ENCODE measurements at regions not wholly inside any gene's neighbourhood (a gene's known extent, or its start where the extent isn't known, plus 50 kb on each side); places are given as distances from the start of the nearest gene placed in this dataset.

DNA sequence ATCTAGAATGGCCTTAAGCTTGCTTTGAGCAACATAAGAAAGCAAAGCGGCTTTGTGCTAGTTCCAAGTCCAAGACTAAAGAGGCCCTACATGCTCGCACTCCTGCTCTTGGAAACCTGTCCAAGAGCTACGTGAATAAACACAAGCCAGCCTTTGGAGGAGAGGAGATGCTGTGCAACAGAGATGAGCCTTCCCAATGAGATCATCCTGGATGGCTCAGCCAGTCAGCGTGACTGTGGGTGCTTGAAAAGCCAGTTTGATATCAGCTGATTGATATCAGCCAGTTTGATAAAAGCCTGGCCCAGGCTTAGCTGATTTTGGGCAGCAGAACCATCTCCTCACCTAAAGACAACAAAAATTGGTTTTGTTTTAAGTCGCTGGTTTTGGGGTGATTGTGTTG, 481.0 kb upstream of the DSEL start:
- no peak for DNase-seq
- H3K4me3 ChIP-seq: no peak overlapping the region
- H3K36me3 ChIP-seq: no peaks in the 10 kb centered on the region
- H3K9me3 ChIP-seq: peaks cover 2% of the 10 kb centered on the region; the same call in 1 of the 2 replicates
- no peaks in the 10 kb centered on the region for H3K27me3 ChIP-seq

GRCh38 chr18:67995769-67996168, 479.2 kb upstream of the DSEL start:
- no peak overlapping the region for H3K4me3 ChIP-seq
- no peaks in the 10 kb centered on the region for H3K27me3 ChIP-seq
- DNase-seq: no peak

DNA sequence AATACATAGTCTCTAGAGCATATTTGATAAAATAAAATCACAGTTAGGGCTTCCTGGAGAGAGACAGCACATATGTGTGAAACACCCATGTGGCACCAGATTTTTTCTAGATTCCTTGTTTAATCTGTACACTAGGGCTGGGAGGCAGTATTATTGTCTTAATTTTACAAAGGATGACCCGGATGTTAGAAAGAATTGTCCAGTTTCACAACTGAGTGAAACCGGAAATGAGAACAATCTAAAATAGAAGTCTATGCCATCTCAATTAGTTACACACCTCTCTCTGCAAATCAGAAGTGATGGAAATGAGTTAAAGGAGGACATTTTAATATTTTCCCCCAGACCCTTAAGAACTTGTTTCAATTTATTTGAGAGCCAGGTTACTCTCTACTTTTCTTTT, 463.7 kb upstream of the DSEL start:
- Histone ChIP-seq H3K9me3 (no peaks in the 10 kb centered on the region), H3K4me3 (no peak overlapping the region), H3K36me3 (no peaks in the 10 kb centered on the region), H3K27me3 (no peaks in the 10 kb centered on the region)
- no peak for DNase-seq

More at GRCh38 chr18:67995769-67996168, 479.2 kb upstream of the DSEL start:
- Histone ChIP-seq H3K9me3 (peaks cover 2% of the 10 kb centered on the region; the same call in 1 of the 2 replicates), H3K36me3 (no peaks in the 10 kb centered on the region)

DNA sequence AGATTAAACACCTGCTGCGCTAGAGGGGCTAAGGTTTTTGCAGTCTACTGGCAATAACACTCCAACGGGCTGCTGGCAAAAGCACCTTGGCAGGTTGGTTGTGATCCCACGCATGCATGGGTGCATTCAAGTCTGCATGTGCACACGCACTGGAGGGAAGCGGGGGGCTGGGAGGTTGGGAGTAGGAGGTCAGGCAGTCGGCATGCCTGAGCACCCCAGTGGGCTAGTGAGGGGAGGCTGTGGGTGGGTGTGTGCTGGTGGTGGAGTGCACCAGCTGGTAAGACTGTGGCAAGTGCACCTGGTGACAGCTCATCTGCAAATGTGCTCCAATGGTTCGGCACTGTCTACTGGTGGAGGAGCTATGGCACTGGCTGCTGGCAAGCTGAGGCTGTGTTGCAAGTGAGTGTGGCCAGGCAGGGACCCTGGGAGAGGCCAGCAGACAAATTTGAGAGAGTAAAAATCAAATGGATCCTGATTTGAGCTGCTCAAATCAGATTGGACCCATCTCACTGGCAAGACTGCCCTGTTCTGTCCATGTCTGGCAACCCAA, 460.6 kb upstream of the DSEL start:
- Histone ChIP-seq H3K9me3 (no peaks in the 10 kb centered on the region), H3K4me3 (no peak overlapping the region), H3K27me3 (no peaks in the 10 kb centered on the region), H3K36me3 (no peaks in the 10 kb centered on the region)
- DNase-seq: no peak

DNA sequence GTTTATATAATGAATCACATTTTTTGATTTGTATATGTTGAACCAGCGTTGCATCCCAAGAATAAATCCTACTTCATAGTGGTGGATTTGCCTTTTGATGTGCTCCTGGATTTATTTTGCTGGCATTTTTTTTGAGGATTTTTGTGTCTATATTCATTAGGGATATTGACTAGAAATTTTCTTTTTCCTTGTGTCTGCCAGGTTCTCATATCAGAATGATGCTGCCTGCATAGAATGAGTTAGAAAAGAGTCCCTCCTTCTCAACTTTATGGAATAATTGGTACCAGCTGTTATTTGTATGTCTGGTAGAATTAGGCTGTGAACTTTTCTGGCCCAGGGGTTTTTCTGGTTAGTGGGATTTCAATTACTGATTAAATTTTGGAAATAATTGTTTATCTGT, 457.4 kb upstream of the DSEL start:
- Histone ChIP-seq H3K9me3 (no peaks in the 10 kb centered on the region), H3K36me3 (no peaks in the 10 kb centered on the region), H3K4me3 (no peak overlapping the region), H3K27me3 (no peaks in the 10 kb centered on the region)
- DNase-seq: no peak

DNA sequence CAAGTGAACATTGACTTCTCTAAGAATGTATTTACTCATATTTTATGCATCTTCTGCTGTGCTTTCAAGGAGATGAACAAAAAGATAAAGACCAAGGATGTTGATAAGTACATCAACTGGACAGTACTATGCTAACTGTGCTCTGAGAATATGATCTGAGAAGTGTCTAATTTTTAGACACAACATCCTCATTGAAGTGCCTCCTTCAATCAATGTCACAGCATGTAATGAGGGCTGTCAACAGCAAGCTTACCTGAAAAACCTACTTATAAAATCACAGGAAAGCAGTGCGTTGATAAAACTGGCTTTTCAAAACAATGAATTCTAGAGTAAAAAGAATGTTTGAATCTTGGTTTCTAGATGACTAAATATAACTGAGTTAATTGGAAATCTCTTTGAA, 452.9 kb upstream of the DSEL start:
- no peak overlapping the region for H3K4me3 ChIP-seq
- H3K27me3 ChIP-seq: no peaks in the 10 kb centered on the region
- no peak for DNase-seq
- no peaks in the 10 kb centered on the region for H3K9me3 ChIP-seq
- H3K36me3 ChIP-seq: no peaks in the 10 kb centered on the region

DNA sequence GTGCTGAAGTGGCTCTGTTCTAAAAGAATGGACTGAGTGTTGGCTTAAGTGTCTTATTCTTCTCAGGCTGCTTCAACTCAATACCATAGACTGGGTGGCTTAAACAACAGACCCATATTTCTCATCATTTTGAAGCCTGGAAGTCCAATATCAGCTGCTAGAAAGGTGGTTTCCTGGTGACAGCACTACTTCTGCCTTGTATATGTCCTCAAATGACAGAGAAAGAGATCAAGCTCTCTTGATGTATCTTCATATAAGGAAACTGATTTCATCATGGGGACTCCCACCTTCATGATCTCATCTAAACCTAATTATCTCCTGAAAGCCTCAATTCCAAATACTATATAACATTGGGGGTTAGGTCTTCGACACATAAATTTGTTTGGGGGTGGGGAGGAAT, 449.7 kb upstream of the DSEL start:
- Histone ChIP-seq H3K4me3 (no peak overlapping the region), H3K9me3 (no peaks in the 10 kb centered on the region), H3K36me3 (no peaks in the 10 kb centered on the region), H3K27me3 (no peaks in the 10 kb centered on the region)
- no peak for DNase-seq

DNA sequence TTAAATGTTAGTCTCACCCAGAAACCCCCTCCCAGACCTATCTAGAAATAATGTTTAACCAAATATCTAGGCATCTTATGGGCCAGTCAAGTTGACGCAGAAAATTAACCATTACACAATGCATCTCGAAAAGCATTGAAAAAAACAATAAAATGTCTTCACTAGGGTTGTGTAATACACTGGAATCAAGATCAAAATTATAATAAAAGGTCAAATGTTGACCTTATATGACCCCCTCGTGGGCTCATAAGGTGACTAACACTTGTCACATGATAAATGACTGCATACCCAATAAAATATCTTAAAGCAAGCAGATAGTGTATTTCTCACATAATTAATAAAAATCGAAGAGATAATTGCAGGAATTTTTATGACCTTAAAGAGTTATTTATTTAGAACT, 447.9 kb upstream of the DSEL start:
- no peaks in the 10 kb centered on the region for H3K9me3 ChIP-seq
- DNase-seq: no peak
- H3K27me3 ChIP-seq: no peaks in the 10 kb centered on the region

DNA sequence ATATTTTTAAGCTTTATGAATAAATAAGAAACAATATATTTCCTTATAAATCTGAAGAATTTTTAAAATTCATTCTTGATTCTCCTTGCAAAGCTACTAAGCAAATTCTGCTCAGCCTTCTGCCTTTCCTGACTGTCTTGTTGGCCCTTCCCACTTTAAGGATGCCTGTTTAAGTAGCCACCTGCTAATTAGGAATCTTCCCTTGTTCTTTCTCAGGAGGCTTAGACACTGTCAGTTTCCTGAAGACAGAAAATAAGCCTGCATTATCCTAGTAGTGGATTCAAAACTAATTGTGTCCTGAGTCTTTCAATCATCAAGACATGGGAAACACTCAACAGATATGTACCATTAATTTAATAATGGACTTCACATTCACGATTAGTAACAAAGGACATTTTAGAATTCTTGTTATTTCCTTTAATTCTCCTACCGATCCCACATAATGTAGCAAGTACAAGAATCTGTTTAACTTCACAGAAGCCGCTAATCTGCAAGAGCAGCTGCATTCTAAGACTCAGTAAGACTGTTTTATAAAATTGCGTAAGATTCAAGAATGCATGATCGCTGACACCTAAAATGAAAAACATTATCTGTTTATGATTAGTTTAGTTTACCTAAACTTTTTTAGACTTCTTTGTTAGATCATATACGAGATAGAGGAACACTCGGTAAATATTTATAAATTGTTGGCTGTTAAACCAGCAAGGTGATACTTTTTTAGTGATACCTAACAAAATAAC, 445.4 kb upstream of the DSEL start:
- no peak for DNase-seq
- no peak overlapping the region for H3K4me3 ChIP-seq
- no peaks in the 10 kb centered on the region for H3K36me3 ChIP-seq
- no peaks in the 10 kb centered on the region for H3K9me3 ChIP-seq
- H3K27me3 ChIP-seq: no peaks in the 10 kb centered on the region

More for the DNA sequence above, 447.9 kb upstream of the DSEL start:
- Histone ChIP-seq H3K36me3 (no peaks in the 10 kb centered on the region), H3K4me3 (no peak overlapping the region)

GRCh38 chr18:67957684-67958083, 441.2 kb upstream of the DSEL start:
- no peaks in the 10 kb centered on the region for H3K36me3 ChIP-seq
- H3K27me3 ChIP-seq: no peaks in the 10 kb centered on the region
- DNase-seq: no peak
- no peak overlapping the region for H3K4me3 ChIP-seq
- H3K9me3 ChIP-seq: no peaks in the 10 kb centered on the region

DNA sequence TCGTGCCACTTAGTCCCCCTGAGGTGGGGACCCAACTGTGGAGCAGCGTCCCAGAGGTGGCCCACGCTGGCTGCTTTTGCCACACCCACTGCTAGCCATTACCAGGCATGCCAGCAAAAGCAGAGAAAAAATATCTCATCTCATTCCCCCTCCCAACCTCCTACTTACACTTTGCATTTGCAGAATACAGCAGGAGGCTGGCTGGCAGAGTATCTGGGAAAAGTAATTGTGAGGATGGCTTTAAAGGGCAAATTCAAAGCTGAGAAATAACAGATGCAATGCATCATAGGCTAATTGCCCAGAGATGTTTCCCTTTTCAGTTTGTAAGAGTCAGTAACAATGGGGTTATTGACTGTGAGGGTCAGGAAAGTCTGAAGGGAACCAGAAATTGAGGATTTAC, 438.1 kb upstream of the DSEL start:
- Histone ChIP-seq H3K9me3 (no peaks in the 10 kb centered on the region), H3K36me3 (no peaks in the 10 kb centered on the region), H3K4me3 (no peak overlapping the region), H3K27me3 (no peaks in the 10 kb centered on the region)
- DNase-seq: no peak

- H3K27me3 ChIP-seq: no peaks in the 10 kb centered on the region
- no peaks in the 10 kb centered on the region for H3K36me3 ChIP-seq
- H3K9me3 ChIP-seq: no peaks in the 10 kb centered on the region
- H3K4me3 ChIP-seq: no peak overlapping the region
- DNase-seq: no peak
Measured at GRCh38 chr18:67951137-67951536, 434.6 kb upstream of the DSEL start.

- Histone ChIP-seq H3K36me3 (no peaks in the 10 kb centered on the region), H3K27me3 (no peaks in the 10 kb centered on the region), H3K4me3 (no peak overlapping the region), H3K9me3 (peaks cover 13% of the 10 kb centered on the region; the same call in 1 of the 2 replicates)
- DNase-seq: peak; percentile 9
Measured at GRCh38 chr18:67938660-67939059, 422.1 kb upstream of the DSEL start.

- H3K36me3 ChIP-seq: no peaks in the 10 kb centered on the region
- H3K9me3 ChIP-seq: peaks cover 13% of the 10 kb centered on the region; the same call in 1 of the 2 replicates
- H3K27me3 ChIP-seq: no peaks in the 10 kb centered on the region
- DNase-seq: no peak
- no peak overlapping the region for H3K4me3 ChIP-seq
Measured at GRCh38 chr18:67935638-67936037, 419.1 kb upstream of the DSEL start.

- no peak for DNase-seq
- no peak overlapping the region for H3K4me3 ChIP-seq
- H3K9me3 ChIP-seq: peaks cover 6% of the 10 kb centered on the region; the same call in 1 of the 2 replicates
- no peaks in the 10 kb centered on the region for H3K27me3 ChIP-seq
- H3K36me3 ChIP-seq: no peaks in the 10 kb centered on the region
Measured at GRCh38 chr18:67933271-67933670, 416.8 kb upstream of the DSEL start.

GRCh38 chr18:67932271-67932670, 415.8 kb upstream of the DSEL start:
- DNase-seq: no peak

GRCh38 chr18:67926929-67927864, 410.7 kb upstream of the DSEL start:
- no peak for DNase-seq
- no peaks in the 10 kb centered on the region for H3K36me3 ChIP-seq
- no peaks in the 10 kb centered on the region for H3K9me3 ChIP-seq
- no peaks in the 10 kb centered on the region for H3K27me3 ChIP-seq
- no peak overlapping the region for H3K4me3 ChIP-seq

More at GRCh38 chr18:67932271-67932670, 415.8 kb upstream of the DSEL start:
- Histone ChIP-seq H3K4me3 (no peak overlapping the region), H3K36me3 (no peaks in the 10 kb centered on the region), H3K27me3 (no peaks in the 10 kb centered on the region), H3K9me3 (peaks cover 2% of the 10 kb centered on the region; the same call in 1 of the 2 replicates)
